Fibroblast of mammary gland (primary cell): ENCODE measurements at regions not wholly inside any gene's neighbourhood (a gene's known extent, or its start where the extent isn't known, plus 50 kb on each side); places are given as distances from the start of the nearest gene placed in this dataset.

Source experiments
- DNase-seq: peaks from one replicate; pipeline ENCODE4 v3.0.0-alpha.2; 2010; ENCODE audit warnings: low read depth
- H3K4me3 ChIP-seq: 2 replicates; pipeline ENCODE4 v1.5.1; 2011; ENCODE audit warnings: low read depth, mild to moderate bottlenecking, low read length, moderate library complexity; ENCODE audit not compliant: control insufficient read depth
- CTCF ChIP-seq: conservative IDR thresholded peaks from 2 replicates; pipeline ENCODE4 v1.5.1; 2011; ENCODE audit warnings: low read depth, low read length, inconsistent platforms; ENCODE audit not compliant: control insufficient read depth, insufficient read depth

- H3K4me3 ChIP-seq, result no peak overlapping the region
- peak; percentile 27 for DNase-seq
- TF ChIP-seq CTCF, result no peak
Observed at GRCh38 chr12:85630851-85631250, 205.4 kb downstream of the RASSF9 start.

- no peak overlapping the region for H3K4me3 ChIP-seq
- peak; percentile 8 for DNase-seq
- TF ChIP-seq CTCF, result no peak
Observed at GRCh38 chr12:85632390-85632789, 203.8 kb downstream of the RASSF9 start.

- DNase-seq, result no peak
- TF ChIP-seq CTCF, result no peak
- H3K4me3 ChIP-seq, result no peak overlapping the region
Observed at GRCh38 chr12:85633491-85633890, 202.7 kb downstream of the RASSF9 start.

GRCh38 chr12:85639834-85640233 lies 196.4 kb downstream of the RASSF9 start:
- DNase-seq, result no peak
- TF ChIP-seq CTCF, result no peak
- no peak overlapping the region for H3K4me3 ChIP-seq

GRCh38 chr12:85641796-85642195 lies 194.4 kb downstream of the RASSF9 start:
- peak; percentile 25 for DNase-seq
- TF ChIP-seq CTCF, result no peak
- no peak overlapping the region for H3K4me3 ChIP-seq

- no peak for TF ChIP-seq CTCF
- no peak overlapping the region for H3K4me3 ChIP-seq
- DNase-seq, result no peak
Observed at GRCh38 chr12:85642288-85642687, 193.9 kb downstream of the RASSF9 start.

- peak; percentile 41 for TF ChIP-seq CTCF
- DNase-seq, result peak; percentile 65
- no peak overlapping the region for H3K4me3 ChIP-seq
Observed at GRCh38 chr12:85642808-85643207, 193.4 kb downstream of the RASSF9 start.
